ENCODE measurements at regions not wholly inside any gene's neighbourhood (a gene's known extent, or its start where the extent isn't known, plus 50 kb on each side); places are given as distances from the start of the nearest gene placed in this dataset.

- TF ChIP-seq, protein P1, sequence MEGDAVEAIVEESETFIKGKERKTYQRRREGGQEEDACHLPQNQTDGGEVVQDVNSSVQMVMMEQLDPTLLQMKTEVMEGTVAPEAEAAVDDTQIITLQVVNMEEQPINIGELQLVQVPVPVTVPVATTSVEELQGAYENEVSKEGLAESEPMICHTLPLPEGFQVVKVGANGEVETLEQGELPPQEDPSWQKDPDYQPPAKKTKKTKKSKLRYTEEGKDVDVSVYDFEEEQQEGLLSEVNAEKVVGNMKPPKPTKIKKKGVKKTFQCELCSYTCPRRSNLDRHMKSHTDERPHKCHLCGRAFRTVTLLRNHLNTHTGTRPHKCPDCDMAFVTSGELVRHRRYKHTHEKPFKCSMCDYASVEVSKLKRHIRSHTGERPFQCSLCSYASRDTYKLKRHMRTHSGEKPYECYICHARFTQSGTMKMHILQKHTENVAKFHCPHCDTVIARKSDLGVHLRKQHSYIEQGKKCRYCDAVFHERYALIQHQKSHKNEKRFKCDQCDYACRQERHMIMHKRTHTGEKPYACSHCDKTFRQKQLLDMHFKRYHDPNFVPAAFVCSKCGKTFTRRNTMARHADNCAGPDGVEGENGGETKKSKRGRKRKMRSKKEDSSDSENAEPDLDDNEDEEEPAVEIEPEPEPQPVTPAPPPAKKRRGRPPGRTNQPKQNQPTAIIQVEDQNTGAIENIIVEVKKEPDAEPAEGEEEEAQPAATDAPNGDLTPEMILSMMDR (IDR thresholded peaks at IDR 0.05) = no peak
- no peak for TF ChIP-seq POLR2A (IDR thresholded peaks at IDR 0.05)
Observed at GRCh38 chr3:98968824-98969223, 67.3 kb upstream of the DCBLD2 start.

All from stomach (tissue), 4 donors.